Choroid plexus epithelial cell (primary cell): ENCODE measurements at regions not wholly inside any gene's neighbourhood (a gene's known extent, or its start where the extent isn't known, plus 50 kb on each side); places are given as distances from the start of the nearest gene placed in this dataset.

Source experiments
- DNase-seq: peaks from one replicate; pipeline ENCODE4 v3.0.0-alpha.2; 2010; ENCODE audit warnings: low read depth
- H3K4me3 ChIP-seq: 2 replicates; pipeline ENCODE4 v1.5.1; 2011; ENCODE audit warnings: low read depth, mild to moderate bottlenecking, control low read depth, low read length, moderate library complexity
- TF ChIP-seq, protein P1 (sequence below): conservative IDR thresholded peaks from 2 replicates; pipeline ENCODE4 v1.5.1; 2011; ENCODE audit warnings: low read depth, mild to moderate bottlenecking, control low read depth, inconsistent platforms, low read length, moderate library complexity

DNA sequence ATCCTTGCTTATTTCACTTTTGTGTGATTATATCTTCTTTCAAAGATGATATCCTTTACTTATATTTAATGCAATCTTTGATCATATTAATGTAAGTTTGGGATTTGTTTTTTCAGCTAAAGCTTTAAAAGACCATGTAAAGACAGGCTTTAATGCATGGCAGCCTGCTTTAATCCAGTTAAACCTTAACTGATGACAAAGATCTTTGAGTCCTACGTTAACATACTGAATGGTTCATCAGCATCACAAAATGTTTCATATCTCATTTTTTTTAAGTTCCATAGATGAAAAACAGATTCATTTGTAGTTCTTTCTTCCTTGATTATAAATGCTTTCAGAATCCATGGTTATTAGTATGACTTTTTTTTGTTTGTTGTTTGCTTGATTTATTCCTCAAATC, 1102.8 kb downstream of the FSTL5 start:
- DNase-seq, result no peak
- TF ChIP-seq, protein P1, sequence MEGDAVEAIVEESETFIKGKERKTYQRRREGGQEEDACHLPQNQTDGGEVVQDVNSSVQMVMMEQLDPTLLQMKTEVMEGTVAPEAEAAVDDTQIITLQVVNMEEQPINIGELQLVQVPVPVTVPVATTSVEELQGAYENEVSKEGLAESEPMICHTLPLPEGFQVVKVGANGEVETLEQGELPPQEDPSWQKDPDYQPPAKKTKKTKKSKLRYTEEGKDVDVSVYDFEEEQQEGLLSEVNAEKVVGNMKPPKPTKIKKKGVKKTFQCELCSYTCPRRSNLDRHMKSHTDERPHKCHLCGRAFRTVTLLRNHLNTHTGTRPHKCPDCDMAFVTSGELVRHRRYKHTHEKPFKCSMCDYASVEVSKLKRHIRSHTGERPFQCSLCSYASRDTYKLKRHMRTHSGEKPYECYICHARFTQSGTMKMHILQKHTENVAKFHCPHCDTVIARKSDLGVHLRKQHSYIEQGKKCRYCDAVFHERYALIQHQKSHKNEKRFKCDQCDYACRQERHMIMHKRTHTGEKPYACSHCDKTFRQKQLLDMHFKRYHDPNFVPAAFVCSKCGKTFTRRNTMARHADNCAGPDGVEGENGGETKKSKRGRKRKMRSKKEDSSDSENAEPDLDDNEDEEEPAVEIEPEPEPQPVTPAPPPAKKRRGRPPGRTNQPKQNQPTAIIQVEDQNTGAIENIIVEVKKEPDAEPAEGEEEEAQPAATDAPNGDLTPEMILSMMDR, result no peak

More for the DNA sequence above, 1102.8 kb downstream of the FSTL5 start:
- no peak overlapping the region for H3K4me3 ChIP-seq
